Gastrocnemius medialis (tissue), 4 donors: ENCODE measurements at regions not wholly inside any gene's neighbourhood (a gene's known extent, or its start where the extent isn't known, plus 50 kb on each side); places are given as distances from the start of the nearest gene placed in this dataset.

Experiments used
- ATAC-seq, 2 donors: fragments of 150-250 bp; one replicate each; pipeline ENCODE4 v1.9.1; 2016
- DNase-seq, 2 donors: peaks; one replicate each; pipeline ENCODE4 v3.0.0-alpha.2; 2019
- H3K27ac ChIP-seq, 4 donors: fragments of 200-600 bp; sonication (generic); 1 replicate in 1 of 4; 2 replicates in 3 of 4; pipeline ENCODE4 v1.5.1; 2016 to 2018; ENCODE audit warnings: mild to moderate bottlenecking in 2 of 4, moderate library complexity in 1 of 4
- H3K27me3 ChIP-seq, 3 donors: fragments of 200-600 bp; sonication (generic) in 2 of 3; 1 replicate in 1 of 3; 2 replicates in 2 of 3; pipeline versions ENCODE4 v1.5.1 to v1.6.0; 2016 to 2019; ENCODE audit warnings: mild to moderate bottlenecking in 1 of 3, moderate library complexity in 1 of 3
- H3K36me3 ChIP-seq, 2 donors: fragments of 200-600 bp; sonication (generic) in 1 of 2; one replicate each; pipeline ENCODE4 v1.5.1; 2017 to 2018
- H3K4me1 ChIP-seq, 2 donors: fragments of 200-600 bp; sonication (generic) in 1 of 2; one replicate each; pipeline ENCODE4 v1.5.1; 2016 to 2017; ENCODE audit warnings: mild to moderate bottlenecking in 2 of 2
- H3K4me3 ChIP-seq, 4 donors: fragments of 200-600 bp; sonication (generic) in 3 of 4; 1 replicate in 1 of 4; 2 replicates in 3 of 4; pipeline ENCODE4 v1.5.1; 2016 to 2019; ENCODE audit warnings: mild to moderate bottlenecking in 2 of 4
- H3K9me3 ChIP-seq, 3 donors: fragments of 200-600 bp; sonication (generic) in 2 of 3; 1 replicate in 1 of 3; 2 replicates in 2 of 3; pipeline ENCODE4 v1.5.1; 2016 to 2019
- CTCF ChIP-seq, 5 experiments: fragments of 450-650 bp in 3 of 5; fragments of 200-600 bp in 2 of 5; sonication (generic) in 2 of 5; IDR thresholded peaks in 4 of 5; conservative IDR thresholded peaks in 1 of 5; 1 replicate in 4 of 5; 2 replicates in 1 of 5; pipeline ENCODE4 v1.5.1; 2016 to 2019; ENCODE audit warnings: antibody characterized with exemption in 5 of 5, mild to moderate bottlenecking in 3 of 5, moderate library complexity in 3 of 5
- POLR2A ChIP-seq, 2 donors: fragments of 450-650 bp; IDR thresholded peaks; one replicate each; pipeline ENCODE4 v1.6.1; 2017; ENCODE audit warnings: antibody characterized with exemption in 2 of 2, mild to moderate bottlenecking in 2 of 2, moderate library complexity in 2 of 2
- in situ Hi-C, 4 donors: fragments of 200-750 bp; cut with MboI; loops; one replicate each; pipeline versions ENCODE4 v1.15.0 to v1.8.0; 2017; ENCODE audit warnings: low sequenced_read_pairs in 4 of 4
- intact Hi-C: fragments of 100-400 bp; cut with DNase I; formaldehyde crosslinking; loops from one replicate; pipeline ENCODE4 v1.15.1; 2023; ENCODE audit warnings: low total_unique reads

GRCh38 chr3:13208706-13209633 is 135.7 kb upstream of the IQSEC1 start:
- intact Hi-C loops (no loop called here), in situ Hi-C loops (no loop called here)
- TF ChIP-seq CTCF (IDR thresholded peaks at IDR 0.05 in 4 of 5, conservative IDR thresholded peaks at IDR 0.05 in 1 of 5) = no peak
- TF ChIP-seq POLR2A (IDR thresholded peaks at IDR 0.05) = no peak
- Histone ChIP-seq H3K36me3 (no peaks in the 10 kb centered on the region), H3K27me3 (peaks cover 0 to 6% (median 0%) of the 10 kb centered on the region in 3 donors), H3K4me3 (no peak overlapping the region), H3K27ac (no peak overlapping the region), H3K4me1 (no peaks in the 10 kb centered on the region), H3K9me3 (no peaks in the 10 kb centered on the region)
- ATAC-seq (no peak), DNase-seq (no peak)

GRCh38 chr3:13207975-13208705 is 134.9 kb upstream of the IQSEC1 start:
- TF ChIP-seq POLR2A (IDR thresholded peaks at IDR 0.05) (no peak), CTCF (IDR thresholded peaks at IDR 0.05 in 4 of 5, conservative IDR thresholded peaks at IDR 0.05 in 1 of 5) (no peak)
- in situ Hi-C loops (no loop called here), intact Hi-C loops (no loop called here)
- Histone ChIP-seq H3K27me3 (peaks cover 0 to 6% (median 0%) of the 10 kb centered on the region in 3 donors), H3K4me1 (no peaks in the 10 kb centered on the region), H3K9me3 (no peaks in the 10 kb centered on the region), H3K27ac (no peak overlapping the region), H3K4me3 (no peak overlapping the region), H3K36me3 (no peaks in the 10 kb centered on the region)
- no peak for DNase-seq
- ATAC-seq = no peak

GRCh38 chr3:13207578-13207922 is 134.3 kb upstream of the IQSEC1 start:
- ATAC-seq (no peak), DNase-seq (no peak)
- no peaks in the 10 kb centered on the region for H3K9me3 ChIP-seq
- TF ChIP-seq POLR2A (IDR thresholded peaks at IDR 0.05) (no peak), CTCF (IDR thresholded peaks at IDR 0.05 in 4 of 5, conservative IDR thresholded peaks at IDR 0.05 in 1 of 5) (no peak)
- no peak overlapping the region for H3K4me3 ChIP-seq
- no peaks in the 10 kb centered on the region for H3K4me1 ChIP-seq
- in situ Hi-C loops = no loop called here
- intact Hi-C loops = no loop called here
- H3K36me3 ChIP-seq = no peaks in the 10 kb centered on the region
- no peak overlapping the region for H3K27ac ChIP-seq
- H3K27me3 ChIP-seq = peaks cover 0 to 6% (median 0%) of the 10 kb centered on the region in 3 donors

- in situ Hi-C loops (no loop called here), intact Hi-C loops (no loop called here)
- no peaks in the 10 kb centered on the region for H3K4me1 ChIP-seq
- DNase-seq (no peak), ATAC-seq (no peak)
- no peaks in the 10 kb centered on the region for H3K36me3 ChIP-seq
- H3K4me3 ChIP-seq = no peak overlapping the region
- peaks cover 0 to 6% (median 0%) of the 10 kb centered on the region in 3 donors for H3K27me3 ChIP-seq
- H3K27ac ChIP-seq = no peak overlapping the region
- TF ChIP-seq POLR2A (IDR thresholded peaks at IDR 0.05) (no peak), CTCF (IDR thresholded peaks at IDR 0.05 in 4 of 5, conservative IDR thresholded peaks at IDR 0.05 in 1 of 5) (no peak)
- no peaks in the 10 kb centered on the region for H3K9me3 ChIP-seq
Observed at GRCh38 chr3:13206799-13207577, 133.8 kb upstream of the IQSEC1 start.
